ENCODE measurements at regions not wholly inside any gene's neighbourhood (a gene's known extent, or its start where the extent isn't known, plus 50 kb on each side); places are given as distances from the start of the nearest gene placed in this dataset.

GRCh38 chr7:51456-52068 is 140.8 kb upstream of the FAM20C start:
- TF ChIP-seq YY1 (IDR thresholded peaks at IDR 0.05; ENCODE audit: insufficient read depth, insufficient read length) (no peak), ZNF274 (IDR thresholded peaks at IDR 0.05; ENCODE audit: low read depth, low read length) (no peak), SUZ12 (IDR thresholded peaks at IDR 0.05; ENCODE audit: extremely low read depth, insufficient read depth, insufficient read length) (no peak)
- no peak for DNase-seq (ENCODE audit: low read depth, low spot score)
- Histone ChIP-seq H3K9me3 (ENCODE audit: insufficient read depth, low read length) (no peaks in the 10 kb centered on the region), H3K36me3 (ENCODE audit: insufficient read depth, insufficient read length, low read length) (no peaks in the 10 kb centered on the region), H3K4me1 (ENCODE audit: insufficient read depth, insufficient read length) (no peaks in the 10 kb centered on the region), H3K9ac (ENCODE audit: insufficient read length, low read depth) (no peak overlapping the region), H3K4me3 (ENCODE audit: insufficient read length, low read depth) (no peak overlapping the region), H3K27me3 (ENCODE audit: insufficient read depth, insufficient read length) (no peaks in the 10 kb centered on the region)

- H3K9me3 ChIP-seq (ENCODE audit: insufficient read depth, low read length) = no peaks in the 10 kb centered on the region
- H3K4me3 ChIP-seq (ENCODE audit: insufficient read length, low read depth) = no peak overlapping the region
- TF ChIP-seq YY1 (IDR thresholded peaks at IDR 0.05; ENCODE audit: insufficient read depth, insufficient read length) (no peak), ZNF274 (IDR thresholded peaks at IDR 0.05; ENCODE audit: low read depth, low read length) (no peak), SUZ12 (IDR thresholded peaks at IDR 0.05; ENCODE audit: extremely low read depth, insufficient read depth, insufficient read length) (no peak)
- no peak overlapping the region for H3K9ac ChIP-seq (ENCODE audit: insufficient read length, low read depth)
- H3K36me3 ChIP-seq (ENCODE audit: insufficient read depth, insufficient read length, low read length) = no peaks in the 10 kb centered on the region
- DNase-seq (ENCODE audit: low read depth, low spot score) = no peak
- no peaks in the 10 kb centered on the region for H3K4me1 ChIP-seq (ENCODE audit: insufficient read depth, insufficient read length)
- no peaks in the 10 kb centered on the region for H3K27me3 ChIP-seq (ENCODE audit: insufficient read depth, insufficient read length)
These were observed 140.3 kb upstream of the FAM20C start for GRCh38 chr7:52100-52499.

DNA sequence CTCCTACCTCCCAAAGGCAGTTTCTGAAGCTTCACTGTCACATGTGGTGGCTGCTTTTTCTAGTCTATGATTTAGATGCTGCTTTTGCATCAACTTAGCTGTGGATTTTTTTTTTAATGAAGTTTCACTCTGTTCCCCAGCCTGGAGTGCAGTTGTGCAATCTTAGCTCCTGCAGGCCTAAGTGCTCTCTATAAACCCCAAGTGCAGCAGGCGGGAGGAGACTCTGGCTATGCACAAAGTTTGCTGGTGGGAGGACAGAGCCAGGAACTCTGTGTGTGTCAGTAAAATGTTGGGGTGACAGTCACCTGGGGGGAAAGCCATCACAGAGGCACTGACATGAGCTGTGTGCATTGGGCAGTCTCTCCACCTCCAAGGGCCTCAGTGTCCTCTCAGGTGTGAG is 138.8 kb upstream of the FAM20C start:
- DNase-seq (ENCODE audit: low read depth, low spot score) = no peak
- no peak for TF ChIP-seq SUZ12 (IDR thresholded peaks at IDR 0.05; ENCODE audit: extremely low read depth, insufficient read depth, insufficient read length)
- no peak for TF ChIP-seq YY1 (IDR thresholded peaks at IDR 0.05; ENCODE audit: insufficient read depth, insufficient read length)
- TF ChIP-seq ZNF274 (IDR thresholded peaks at IDR 0.05; ENCODE audit: low read depth, low read length) = no peak
- no peak overlapping the region for H3K9ac ChIP-seq (ENCODE audit: insufficient read length, low read depth)
- H3K4me3 ChIP-seq (ENCODE audit: insufficient read length, low read depth) = no peak overlapping the region
- no peaks in the 10 kb centered on the region for H3K9me3 ChIP-seq (ENCODE audit: insufficient read depth, low read length)
- H3K27me3 ChIP-seq (ENCODE audit: insufficient read depth, insufficient read length) = no peaks in the 10 kb centered on the region
- H3K36me3 ChIP-seq (ENCODE audit: insufficient read depth, insufficient read length, low read length) = no peaks in the 10 kb centered on the region
- H3K4me1 ChIP-seq (ENCODE audit: insufficient read depth, insufficient read length) = peaks cover 7% of the 10 kb centered on the region

- no peaks in the 10 kb centered on the region for H3K27me3 ChIP-seq (ENCODE audit: insufficient read depth, insufficient read length)
- no peak overlapping the region for H3K4me3 ChIP-seq (ENCODE audit: insufficient read length, low read depth)
- H3K4me1 ChIP-seq (ENCODE audit: insufficient read depth, insufficient read length) = peaks cover 12% of the 10 kb centered on the region
- no peak for DNase-seq (ENCODE audit: low read depth, low spot score)
- TF ChIP-seq SUZ12 (IDR thresholded peaks at IDR 0.05; ENCODE audit: extremely low read depth, insufficient read depth, insufficient read length) (no peak), YY1 (IDR thresholded peaks at IDR 0.05; ENCODE audit: insufficient read depth, insufficient read length) (no peak), ZNF274 (IDR thresholded peaks at IDR 0.05; ENCODE audit: low read depth, low read length) (no peak)
- no peak overlapping the region for H3K9ac ChIP-seq (ENCODE audit: insufficient read length, low read depth)
- H3K36me3 ChIP-seq (ENCODE audit: insufficient read depth, insufficient read length, low read length) = no peaks in the 10 kb centered on the region
- no peaks in the 10 kb centered on the region for H3K9me3 ChIP-seq (ENCODE audit: insufficient read depth, low read length)
These were observed 137.8 kb upstream of the FAM20C start for GRCh38 chr7:54615-55014.

- Histone ChIP-seq H3K4me1 (ENCODE audit: insufficient read depth, insufficient read length) (peaks cover 20% of the 10 kb centered on the region), H3K9me3 (ENCODE audit: insufficient read depth, low read length) (no peaks in the 10 kb centered on the region), H3K36me3 (ENCODE audit: insufficient read depth, insufficient read length, low read length) (no peaks in the 10 kb centered on the region), H3K4me3 (ENCODE audit: insufficient read length, low read depth) (no peak overlapping the region), H3K9ac (ENCODE audit: insufficient read length, low read depth) (no peak overlapping the region), H3K27me3 (ENCODE audit: insufficient read depth, insufficient read length) (no peaks in the 10 kb centered on the region)
- no peak for DNase-seq (ENCODE audit: low read depth, low spot score)
- TF ChIP-seq YY1 (IDR thresholded peaks at IDR 0.05; ENCODE audit: insufficient read depth, insufficient read length) = no peak
- no peak for TF ChIP-seq ZNF274 (IDR thresholded peaks at IDR 0.05; ENCODE audit: low read depth, low read length)
- no peak for TF ChIP-seq SUZ12 (IDR thresholded peaks at IDR 0.05; ENCODE audit: extremely low read depth, insufficient read depth, insufficient read length)
These were observed 136.6 kb upstream of the FAM20C start for GRCh38 chr7:55690-56248.

DNA sequence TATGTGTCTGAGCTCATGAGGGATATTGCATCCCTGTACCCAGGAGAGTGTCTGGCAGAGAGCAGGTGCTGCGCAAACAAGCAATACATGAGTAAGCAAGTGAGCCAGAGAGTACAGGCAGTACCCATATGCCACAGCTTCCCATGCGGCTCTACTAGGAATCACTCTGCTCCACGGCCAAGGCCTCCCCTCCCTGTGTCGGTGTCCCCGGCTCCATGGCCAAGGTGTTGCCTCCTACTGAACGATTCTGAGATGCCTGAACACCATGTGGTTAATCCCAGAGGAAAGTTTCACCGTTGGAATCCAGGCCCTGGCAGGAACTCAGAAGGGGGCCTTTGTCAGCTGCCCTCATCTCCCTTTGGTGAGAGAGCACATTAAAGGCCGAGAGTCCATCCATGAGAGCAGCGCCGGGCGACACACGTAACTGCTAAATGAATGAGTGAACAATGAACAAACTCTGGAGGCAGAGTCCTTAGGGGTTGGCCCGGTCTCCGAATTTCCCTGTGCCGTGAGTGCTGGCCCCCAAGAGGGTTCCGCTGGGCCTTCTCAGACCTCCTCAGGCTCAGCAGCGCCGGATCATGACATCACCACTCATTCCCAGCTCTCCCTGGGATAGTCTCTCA is 136.0 kb upstream of the FAM20C start:
- Histone ChIP-seq H3K9me3 (ENCODE audit: insufficient read depth, low read length) (no peaks in the 10 kb centered on the region), H3K36me3 (ENCODE audit: insufficient read depth, insufficient read length, low read length) (no peaks in the 10 kb centered on the region), H3K9ac (ENCODE audit: insufficient read length, low read depth) (no peak overlapping the region), H3K4me3 (ENCODE audit: insufficient read length, low read depth) (no peak overlapping the region), H3K4me1 (ENCODE audit: insufficient read depth, insufficient read length) (peaks cover 20% of the 10 kb centered on the region), H3K27me3 (ENCODE audit: insufficient read depth, insufficient read length) (no peaks in the 10 kb centered on the region)
- no peak for DNase-seq (ENCODE audit: low read depth, low spot score)
- TF ChIP-seq ZNF274 (IDR thresholded peaks at IDR 0.05; ENCODE audit: low read depth, low read length) (no peak), SUZ12 (IDR thresholded peaks at IDR 0.05; ENCODE audit: extremely low read depth, insufficient read depth, insufficient read length) (no peak), YY1 (IDR thresholded peaks at IDR 0.05; ENCODE audit: insufficient read depth, insufficient read length) (no peak)

DNA sequence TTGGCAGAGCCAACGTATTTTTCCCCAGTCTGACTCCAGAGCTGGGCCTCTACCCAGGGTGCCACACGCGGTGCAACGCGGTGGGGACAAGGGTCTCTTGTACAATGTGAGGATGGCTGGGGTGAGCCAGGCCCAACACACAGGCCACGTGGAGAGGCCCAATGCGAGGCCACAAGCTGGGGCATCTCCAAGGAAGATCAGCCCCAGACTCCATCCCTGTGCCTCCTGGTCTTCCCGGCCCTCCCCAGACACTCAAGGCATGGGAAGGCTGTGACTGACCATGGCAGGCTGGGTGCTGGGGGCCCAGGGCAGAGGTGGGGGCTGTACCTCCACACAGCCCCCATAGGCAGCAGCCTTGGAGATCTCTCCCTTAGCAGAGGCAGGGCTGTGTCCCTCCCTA is 135.3 kb upstream of the FAM20C start:
- Histone ChIP-seq H3K9me3 (ENCODE audit: insufficient read depth, low read length) (no peaks in the 10 kb centered on the region), H3K9ac (ENCODE audit: insufficient read length, low read depth) (no peak overlapping the region), H3K4me3 (ENCODE audit: insufficient read length, low read depth) (no peak overlapping the region), H3K36me3 (ENCODE audit: insufficient read depth, insufficient read length, low read length) (no peaks in the 10 kb centered on the region), H3K27me3 (ENCODE audit: insufficient read depth, insufficient read length) (no peaks in the 10 kb centered on the region), H3K4me1 (ENCODE audit: insufficient read depth, insufficient read length) (peaks cover 20% of the 10 kb centered on the region)
- no peak for DNase-seq (ENCODE audit: low read depth, low spot score)
- TF ChIP-seq ZNF274 (IDR thresholded peaks at IDR 0.05; ENCODE audit: low read depth, low read length) = no peak
- no peak for TF ChIP-seq SUZ12 (IDR thresholded peaks at IDR 0.05; ENCODE audit: extremely low read depth, insufficient read depth, insufficient read length)
- TF ChIP-seq YY1 (IDR thresholded peaks at IDR 0.05; ENCODE audit: insufficient read depth, insufficient read length) = no peak
